NCI-H2196 (cell line): ENCODE measurements at regions not wholly inside any gene's neighbourhood (a gene's known extent, or its start where the extent isn't known, plus 50 kb on each side); places are given as distances from the start of the nearest gene placed in this dataset.
A peak's percentile ranks its signal among the peaks of the same experiment; 100 is the strongest.
"Not testable (repeated sequence)": the region's sequence is repeated elsewhere in the genome, so short reads cannot be mapped to it uniquely, and the experiment has no call there.

Source experiments
- DNase-seq: peaks from one replicate; lab custom pipeline; 2025; ENCODE audit not compliant: unreplicated experiment; lab: John Stamatoyannopoulos, UW

DNA sequence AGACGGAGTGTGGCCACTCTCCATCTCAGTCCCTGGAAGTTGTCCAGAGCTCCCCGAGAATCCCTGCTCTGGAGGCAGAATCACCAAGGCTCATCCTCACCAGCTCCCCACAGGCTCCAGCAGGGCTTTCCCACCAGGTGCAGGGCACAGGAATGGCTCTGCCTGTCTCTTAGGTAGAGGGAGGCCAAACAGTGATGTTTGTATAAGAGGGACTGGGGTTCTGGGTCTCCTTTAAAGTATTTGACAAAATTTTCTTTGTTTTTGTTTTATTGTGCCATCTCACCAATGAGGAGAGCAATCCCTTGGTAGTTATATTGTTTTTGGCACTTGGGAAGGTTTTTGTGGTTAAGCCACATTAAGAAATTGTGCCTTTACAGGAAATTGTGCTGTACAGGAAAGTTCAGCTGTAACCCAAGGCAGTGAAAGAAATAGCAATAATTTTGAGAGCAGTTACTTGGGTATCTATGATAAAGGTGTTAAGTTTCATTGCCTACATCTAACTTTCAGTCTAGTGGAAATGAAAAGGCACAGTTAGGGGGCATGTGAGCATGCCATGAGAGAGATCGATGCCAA lies 219.3 kb upstream of the PRSS58 start:
- no peak for DNase-seq

DNA sequence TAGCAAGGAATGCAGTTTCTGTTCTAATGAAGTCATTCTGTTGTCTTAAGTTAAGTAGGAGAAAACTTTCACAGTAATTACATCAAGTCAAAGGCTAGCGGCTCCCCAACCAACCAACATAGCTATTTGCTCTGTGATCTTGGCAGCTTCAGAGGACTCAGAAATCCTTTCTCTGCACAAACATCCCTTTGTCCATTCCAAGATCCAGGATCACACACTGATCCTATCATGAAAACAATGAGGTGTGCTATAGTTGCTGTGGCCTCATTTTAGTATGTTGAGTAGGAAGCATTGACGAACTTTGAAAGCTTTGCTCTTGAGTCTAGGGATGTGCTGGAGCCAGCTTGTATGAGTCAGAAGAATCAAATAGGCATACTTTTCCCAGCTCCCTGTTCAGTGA lies 218.2 kb upstream of the PRSS58 start:
- DNase-seq, result no peak

DNA sequence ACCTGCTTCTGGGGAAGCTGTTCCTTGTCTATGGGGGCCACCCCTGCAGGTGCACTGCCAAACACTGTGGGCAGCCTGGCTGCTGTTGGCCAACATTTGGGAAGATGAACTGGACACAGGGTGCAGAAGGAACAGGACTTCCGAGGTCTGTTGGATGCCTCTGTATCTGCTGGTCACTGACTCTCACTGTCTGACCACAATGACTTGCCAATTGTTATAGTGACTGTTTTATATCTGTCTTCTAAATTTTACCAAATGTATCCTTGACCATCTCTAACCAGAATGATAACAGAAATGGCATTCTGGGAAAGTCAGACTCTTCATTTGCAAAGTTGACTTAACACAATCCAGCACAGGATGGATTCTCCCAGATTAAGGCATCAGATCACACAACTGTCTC lies 214.0 kb upstream of the PRSS58 start:
- no peak for DNase-seq

DNA sequence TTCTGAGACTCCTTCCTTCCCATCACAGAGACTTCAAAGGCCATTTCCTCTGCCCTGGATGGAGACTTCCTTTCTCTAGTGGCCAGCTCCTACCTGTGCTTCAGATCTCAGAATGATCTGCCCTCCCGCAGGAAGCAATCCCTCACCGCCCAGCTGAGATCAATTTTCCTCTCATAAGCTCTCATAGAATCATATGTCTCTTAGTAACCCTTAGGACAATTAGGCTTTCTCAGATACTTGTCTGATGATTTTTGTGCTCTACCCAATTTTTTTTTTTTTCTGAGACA lies 212.6 kb upstream of the PRSS58 start:
- DNase-seq, result no peak

DNA sequence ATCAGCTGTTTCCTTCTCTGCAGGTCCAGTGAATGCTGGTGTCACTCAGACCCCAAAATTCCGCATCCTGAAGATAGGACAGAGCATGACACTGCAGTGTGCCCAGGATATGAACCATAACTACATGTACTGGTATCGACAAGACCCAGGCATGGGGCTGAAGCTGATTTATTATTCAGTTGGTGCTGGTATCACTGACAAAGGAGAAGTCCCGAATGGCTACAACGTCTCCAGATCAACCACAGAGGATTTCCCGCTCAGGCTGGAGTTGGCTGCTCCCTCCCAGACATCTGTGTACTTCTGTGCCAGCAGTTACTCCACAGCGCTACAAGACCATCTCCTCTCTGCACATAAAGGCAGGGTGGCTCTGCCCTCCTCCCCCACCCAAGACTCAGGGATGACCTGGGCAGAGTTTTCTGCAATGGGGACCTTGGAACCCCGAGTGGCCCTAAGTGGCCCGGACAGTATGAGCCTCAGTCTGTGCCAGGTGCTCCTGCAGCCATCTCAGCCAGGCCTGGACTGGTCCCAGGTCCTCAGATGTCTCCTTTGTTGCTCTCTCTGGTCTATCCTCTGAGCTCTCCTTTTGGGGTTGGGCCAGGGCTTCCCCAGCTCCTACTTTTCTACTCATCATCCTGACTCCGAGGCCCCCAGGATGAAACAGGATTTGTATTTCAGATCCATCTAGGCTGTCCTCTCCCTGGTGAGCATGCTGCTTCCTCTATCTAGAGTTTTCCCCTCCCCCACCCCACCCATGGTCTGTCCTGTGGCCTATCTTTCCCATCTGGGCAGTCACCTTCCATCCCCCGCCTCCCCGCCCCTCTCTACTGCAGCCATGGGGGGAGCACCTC lies 212.1 kb upstream of the PRSS58 start:
- DNase-seq, result no peak

DNA sequence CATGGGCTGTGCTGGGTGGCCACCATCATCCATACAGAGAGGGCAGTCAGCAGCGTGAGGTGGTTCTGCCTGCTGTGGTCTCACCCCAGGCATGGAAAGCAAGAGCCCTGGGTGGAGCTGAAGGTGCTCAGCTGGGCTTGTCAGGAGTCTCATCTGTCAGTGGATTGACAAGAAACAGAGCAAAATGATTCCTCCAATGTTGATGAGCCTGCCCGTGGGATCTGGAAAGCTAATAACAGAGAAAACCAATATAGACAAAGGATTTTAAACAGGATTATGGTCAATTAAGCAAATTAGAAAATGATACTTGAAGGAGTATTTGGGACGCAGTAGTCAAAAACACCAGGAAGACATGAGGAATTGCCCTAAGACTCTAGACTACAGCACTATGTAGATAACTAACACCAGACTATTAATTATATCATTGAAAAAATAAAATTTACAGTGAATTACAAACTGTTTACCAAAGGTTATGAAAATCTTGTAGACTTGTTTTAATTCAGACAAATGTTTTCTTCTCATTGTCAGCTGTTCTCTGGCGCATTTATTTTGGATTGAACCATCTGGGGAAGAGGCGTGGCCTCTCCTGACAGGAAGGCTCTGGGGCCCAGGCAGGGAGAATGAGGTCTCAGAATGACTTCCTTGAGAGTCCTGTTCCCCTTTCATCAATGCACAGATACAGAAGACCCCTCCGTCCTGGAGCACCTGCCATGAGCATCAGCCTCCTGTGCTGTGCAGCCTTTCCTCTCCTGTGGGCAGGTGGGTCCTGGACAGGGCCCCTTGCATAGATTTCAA lies 211.2 kb upstream of the PRSS58 start:
- DNase-seq, result no peak

DNA sequence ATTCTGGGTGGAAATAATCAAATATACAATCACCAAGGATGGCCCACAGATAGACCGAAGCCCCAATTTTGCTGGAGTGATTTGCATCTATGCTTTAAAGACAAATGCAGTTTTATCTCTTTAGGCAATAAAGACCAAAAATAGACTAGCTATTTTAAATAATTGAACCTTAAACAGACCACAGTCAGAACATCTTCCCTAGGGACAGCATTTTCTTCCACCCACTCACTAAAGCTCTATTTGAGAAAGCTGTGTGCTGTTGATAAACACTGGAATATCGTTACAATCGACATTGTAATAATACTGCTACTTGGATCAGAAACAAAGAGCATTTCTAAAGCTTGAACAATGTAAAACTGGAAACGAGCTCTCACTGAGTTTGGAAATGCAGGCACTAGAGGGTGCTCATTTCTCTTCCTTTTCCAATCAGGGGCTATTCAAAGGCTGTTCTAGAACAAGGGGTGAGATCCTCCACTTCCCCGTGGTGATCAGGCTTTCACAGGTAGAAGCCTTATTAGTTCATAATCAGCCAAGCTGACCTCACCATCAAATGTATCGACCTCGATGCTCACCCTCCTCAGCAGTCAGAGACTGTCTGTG lies 209.3 kb upstream of the PRSS58 start:
- DNase-seq, result not testable (repeated sequence)

DNA sequence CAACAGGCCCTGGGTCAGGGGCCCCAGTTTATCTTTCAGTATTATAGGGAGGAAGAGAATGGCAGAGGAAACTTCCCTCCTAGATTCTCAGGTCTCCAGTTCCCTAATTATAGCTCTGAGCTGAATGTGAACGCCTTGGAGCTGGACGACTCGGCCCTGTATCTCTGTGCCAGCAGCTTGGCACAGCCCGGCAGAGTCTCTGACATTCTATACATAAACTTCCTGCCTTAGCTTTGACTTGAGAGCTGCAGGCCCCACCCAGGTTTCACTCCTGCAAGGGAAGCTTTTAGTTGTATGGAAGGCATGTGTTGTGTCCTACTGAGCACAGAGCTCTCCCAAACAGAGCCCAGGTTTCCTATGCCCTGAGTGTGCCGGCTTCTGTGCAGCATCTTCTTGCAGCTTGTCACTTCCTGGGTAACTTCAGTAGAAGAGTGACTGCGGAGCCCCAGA lies 205.6 kb upstream of the PRSS58 start:
- no peak for DNase-seq

DNA sequence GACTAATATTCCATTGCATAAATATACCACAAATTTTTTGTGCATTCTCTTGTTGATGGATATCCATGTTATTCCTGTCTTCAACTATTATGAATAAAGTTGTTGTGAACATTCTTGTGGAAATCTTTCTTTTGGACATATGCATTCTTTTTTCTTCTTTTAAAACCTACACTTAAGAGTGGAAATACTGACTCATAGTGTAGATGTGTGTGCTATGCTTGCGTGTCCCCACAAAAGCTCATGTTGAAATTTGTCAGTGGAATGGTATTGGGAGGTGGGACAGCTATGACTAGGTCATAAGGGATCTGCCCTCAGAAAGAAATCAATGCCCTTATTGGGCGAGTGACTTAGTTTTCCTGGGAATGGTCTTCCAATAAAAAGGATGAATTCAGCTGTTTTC lies 203.6 kb upstream of the PRSS58 start:
- DNase-seq, result no peak

DNA sequence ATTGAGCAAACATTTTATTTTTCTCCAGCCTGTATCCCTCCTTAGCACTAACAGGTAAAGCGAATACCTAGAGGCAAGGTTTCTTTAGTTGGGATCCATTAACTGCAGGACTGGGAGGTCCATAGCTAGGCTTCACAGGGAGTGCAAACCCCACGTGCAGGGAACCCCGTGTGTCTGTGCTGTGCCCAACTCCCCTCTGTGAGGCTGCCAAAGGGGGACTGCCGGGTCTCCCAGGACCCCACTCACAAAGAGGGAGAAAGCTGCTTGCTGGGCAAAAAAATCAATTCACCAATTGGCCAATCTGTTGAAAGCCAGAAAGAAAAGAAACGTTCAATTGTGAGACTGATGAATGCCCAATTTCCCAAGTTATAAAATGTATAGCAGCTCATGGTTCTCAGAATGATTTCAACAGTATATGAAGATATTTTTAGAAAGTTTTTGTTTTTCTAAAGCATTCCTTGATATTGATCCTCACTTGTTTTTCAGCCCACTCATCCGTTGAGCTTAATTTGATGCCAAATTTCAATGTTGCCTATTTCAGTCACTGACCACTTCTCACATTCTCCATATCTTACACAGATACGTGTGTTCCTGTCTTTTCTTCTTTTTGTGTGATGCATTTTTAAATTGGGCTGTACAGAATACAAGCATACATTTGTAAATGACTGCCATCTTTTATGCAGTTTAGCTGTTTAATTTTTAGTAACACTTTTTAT lies 202.7 kb upstream of the PRSS58 start:
- no peak for DNase-seq

DNA sequence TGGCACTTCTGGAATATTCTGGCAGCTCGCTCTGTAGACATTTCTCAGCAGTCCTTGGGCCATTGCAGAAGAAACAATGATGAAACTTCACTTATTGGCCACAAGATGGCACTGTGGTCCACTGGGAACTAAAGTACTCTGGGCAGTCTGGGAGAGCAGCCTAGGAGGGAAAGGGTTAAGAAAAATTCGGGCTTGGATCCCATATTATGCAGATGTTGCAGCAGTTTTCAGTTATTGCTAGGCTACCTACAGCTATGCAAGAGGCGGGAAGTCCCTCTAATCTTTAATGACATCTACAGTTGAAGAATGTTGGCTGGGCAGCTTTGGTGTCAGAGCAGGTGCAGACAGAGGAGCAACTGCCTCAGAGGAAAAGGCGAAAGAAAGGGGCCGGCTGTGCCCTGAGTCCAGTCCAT lies 201.7 kb upstream of the PRSS58 start:
- DNase-seq, result peak; percentile 17

DNA sequence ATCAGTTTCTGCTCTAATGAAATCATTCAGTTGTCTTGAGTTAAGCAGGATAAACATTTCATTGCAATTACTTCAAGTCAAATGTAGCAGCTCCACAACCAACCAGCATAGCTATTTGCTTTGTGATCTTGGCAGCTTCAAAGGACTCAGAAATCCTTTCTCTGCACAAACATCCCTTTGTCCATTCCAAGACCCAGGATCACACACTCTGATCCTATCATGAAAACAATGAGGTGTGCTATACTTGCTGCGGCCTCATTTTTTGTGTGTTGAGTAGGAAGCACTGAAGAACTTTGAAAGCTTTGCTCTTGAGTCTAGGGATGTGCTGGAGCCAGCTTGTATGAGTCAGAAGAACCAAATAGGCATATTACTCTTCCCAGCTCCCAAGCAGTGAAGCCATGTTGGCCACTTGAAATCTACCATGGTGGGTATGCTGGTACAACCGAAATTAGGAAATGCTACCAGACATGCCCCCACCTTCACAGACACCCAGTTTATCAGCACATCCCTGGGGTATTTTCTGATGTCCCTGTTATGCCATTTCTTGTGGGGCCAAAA lies 199.4 kb upstream of the PRSS58 start:
- no peak for DNase-seq

DNA sequence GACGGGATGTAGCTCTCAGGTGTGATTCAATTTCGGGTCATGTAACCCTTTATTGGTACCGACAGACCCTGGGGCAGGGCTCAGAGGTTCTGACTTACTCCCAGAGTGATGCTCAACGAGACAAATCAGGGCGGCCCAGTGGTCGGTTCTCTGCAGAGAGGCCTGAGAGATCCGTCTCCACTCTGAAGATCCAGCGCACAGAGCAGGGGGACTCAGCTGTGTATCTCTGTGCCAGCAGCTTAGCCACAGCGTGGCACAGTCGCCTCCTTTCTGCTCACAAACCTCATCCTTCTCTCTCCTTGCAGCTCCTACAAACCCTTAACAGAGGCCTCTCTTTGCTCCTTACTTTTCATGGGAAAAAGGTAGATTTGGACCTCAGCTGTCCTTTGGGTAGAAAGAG lies 197.5 kb upstream of the PRSS58 start:
- no peak for DNase-seq

DNA sequence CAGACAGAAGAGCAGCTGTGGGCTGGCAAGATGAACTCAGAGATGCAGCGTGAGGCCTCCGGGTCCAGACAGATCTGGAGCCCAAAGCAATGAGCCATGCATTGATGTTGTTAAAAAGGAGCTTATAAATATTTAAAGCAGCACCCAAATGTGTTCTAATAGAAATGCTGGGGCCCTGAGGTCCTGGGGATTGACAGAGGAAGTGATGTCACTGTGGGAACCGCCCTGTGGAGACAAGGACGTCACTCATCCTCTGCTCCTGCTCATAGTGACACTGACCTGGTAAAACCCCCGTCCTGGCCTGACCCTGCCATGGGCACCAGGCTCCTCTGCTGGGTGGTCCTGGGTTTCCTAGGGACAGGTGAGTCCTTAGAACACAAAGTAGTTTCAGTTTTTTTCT lies 197.0 kb upstream of the PRSS58 start:
- no peak for DNase-seq

DNA sequence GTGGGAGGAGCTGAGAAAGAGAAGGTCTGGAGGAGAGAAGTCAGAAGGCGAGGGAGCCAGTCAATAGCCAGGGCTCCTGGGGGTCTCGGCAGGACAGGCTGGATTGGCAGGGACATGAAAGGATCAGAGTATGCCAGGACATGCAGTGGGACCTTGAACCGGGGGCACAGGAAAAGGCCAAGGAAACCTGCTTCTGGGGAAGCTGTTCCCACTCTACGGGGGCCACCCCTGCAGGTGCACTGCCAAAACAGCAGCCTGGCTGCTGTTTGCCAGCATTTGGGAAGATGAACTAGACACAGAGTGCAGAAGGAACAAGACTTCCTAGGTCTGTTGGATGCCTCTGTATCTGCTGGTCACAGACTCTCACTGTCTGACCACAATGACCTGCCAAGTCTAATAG lies 194.9 kb upstream of the PRSS58 start:
- no peak for DNase-seq

DNA sequence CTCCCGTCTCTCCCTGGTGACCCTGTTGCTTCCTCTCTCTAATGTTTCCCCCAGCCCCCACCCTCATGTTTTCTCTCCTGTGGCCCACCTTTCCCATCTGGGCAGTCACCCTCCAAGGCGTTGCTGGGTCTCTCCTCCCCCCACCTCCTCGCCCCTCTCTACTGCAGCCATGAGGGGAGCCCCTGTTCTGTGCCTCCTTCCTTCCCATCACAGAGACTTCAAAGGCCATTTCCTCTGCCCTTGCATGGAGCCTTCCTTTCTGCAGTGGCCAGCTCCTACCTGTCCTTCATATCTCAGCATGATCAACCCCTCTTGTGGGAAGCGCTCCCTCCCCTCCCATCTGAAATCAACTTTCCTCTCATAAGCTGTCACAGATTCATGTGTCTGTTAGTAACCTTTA lies 194.0 kb upstream of the PRSS58 start:
- DNase-seq, result no peak

DNA sequence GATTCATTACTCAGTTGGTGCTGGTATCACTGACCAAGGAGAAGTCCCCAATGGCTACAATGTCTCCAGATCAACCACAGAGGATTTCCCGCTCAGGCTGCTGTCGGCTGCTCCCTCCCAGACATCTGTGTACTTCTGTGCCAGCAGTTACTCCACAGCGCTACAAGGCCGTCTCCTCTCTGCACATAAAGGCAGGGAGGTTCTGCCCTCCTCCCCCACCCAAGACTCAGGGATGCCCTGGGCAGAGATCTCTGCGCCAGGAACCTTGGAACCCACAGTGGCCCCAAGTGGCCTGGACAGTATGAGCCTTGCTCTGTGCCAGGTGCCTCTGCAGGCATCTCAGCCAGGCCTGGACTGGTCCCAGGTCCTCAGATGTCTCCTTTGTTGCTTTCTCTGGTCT lies 193.4 kb upstream of the PRSS58 start:
- DNase-seq, result no peak

DNA sequence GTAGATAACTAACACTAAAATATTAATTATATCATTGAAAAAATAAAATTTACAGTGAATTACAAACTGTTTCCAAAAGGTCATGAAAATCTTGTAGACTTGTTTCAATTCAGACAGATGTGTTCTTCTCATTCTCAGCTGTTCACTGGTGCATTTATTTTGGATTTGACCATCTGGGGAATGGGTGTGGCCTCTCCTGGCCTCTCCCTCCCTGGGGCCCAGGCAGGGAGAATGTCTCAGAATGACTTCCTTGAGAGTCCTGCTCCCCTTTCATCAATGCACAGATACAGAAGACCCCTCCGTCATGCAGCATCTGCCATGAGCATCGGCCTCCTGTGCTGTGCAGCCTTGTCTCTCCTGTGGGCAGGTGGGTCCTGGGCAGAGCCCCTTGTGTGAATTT lies 192.8 kb upstream of the PRSS58 start:
- DNase-seq, result no peak

DNA sequence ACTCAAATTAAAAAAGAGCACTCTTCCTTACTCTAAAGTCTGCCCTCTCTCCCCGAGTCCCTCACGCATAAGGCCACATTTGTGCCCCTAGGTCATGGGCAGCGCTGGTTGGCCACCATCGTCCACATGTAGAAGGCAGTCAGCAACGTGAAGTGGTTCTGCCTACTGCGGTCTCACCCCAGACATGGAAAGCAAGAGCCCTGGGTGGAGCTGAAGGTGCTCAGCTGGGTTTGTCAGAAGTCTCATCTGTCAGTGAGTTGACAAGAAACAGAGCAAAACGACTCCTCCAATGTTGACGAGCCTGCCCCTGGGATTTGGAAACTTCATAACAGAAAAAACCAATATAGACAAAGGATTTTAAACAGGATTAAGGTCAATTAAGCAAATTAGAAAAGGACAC lies 192.3 kb upstream of the PRSS58 start:
- DNase-seq, result no peak

DNA sequence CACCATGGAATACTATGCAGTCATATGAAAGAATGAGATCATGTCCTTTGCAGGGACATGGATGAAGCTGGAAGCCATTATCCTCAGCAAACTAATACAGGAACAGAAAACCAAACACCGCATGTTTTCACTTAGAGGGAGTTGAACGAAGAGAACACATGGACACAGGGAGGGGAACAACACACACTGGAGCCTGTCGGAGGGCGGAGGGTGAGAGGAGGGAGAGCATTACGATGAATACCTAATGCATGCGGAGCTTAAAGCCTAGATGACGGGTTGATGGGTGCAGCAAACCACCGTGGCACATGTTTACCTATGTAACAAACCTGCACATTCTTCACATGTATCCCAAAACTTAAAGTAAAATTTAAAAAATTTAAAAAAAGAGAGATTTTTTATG lies 191.0 kb upstream of the PRSS58 start:
- DNase-seq, result not testable (repeated sequence)

DNA sequence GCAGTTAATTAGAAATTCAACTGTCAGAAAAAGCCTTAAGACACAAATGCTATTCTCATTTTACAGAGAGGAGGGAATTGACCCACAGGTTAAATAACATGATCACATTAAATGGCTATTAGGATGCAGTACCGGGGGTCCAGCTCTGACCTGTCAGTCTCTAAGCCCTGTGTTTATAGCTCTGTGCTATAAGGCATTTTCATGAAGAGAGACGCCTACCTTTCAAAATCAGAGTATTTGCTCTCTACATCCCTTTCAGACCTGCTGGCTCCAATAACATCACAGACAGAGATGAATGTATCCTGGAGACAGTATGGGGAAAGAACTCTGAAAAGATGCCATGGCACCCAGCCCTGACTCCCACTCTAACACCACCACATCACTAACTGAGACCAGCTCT lies 189.9 kb upstream of the PRSS58 start:
- DNase-seq, result no peak
